Type B pancreatic cell (in vitro differentiated cells): ENCODE measurements at regions not wholly inside any gene's neighbourhood (a gene's known extent, or its start where the extent isn't known, plus 50 kb on each side); places are given as distances from the start of the nearest gene placed in this dataset.
A peak's percentile ranks its signal among the peaks of the same experiment; 100 is the strongest.

Source experiments
- DNase-seq: peaks from one replicate; pipeline ENCODE4 v3.0.0; 2021; ENCODE audit warnings: mixed read lengths; ENCODE audit not compliant: unreplicated experiment; ENCODE audit errors: extremely low spot score
- H3K27ac Mint-ChIP-seq: 2 replicates; pipeline ENCODE4 v1.8.0; 2021; ENCODE audit warnings: mild to moderate bottlenecking, mixed read lengths
- H3K27me3 Mint-ChIP-seq: 2 replicates; pipeline ENCODE4 v1.8.0; 2021; ENCODE audit warnings: mixed read lengths
- H3K36me3 Mint-ChIP-seq: 2 replicates; pipeline ENCODE4 v1.8.0; 2021; ENCODE audit warnings: mixed read lengths
- H3K4me1 Mint-ChIP-seq: one replicate; pipeline ENCODE4 v1.8.0; 2021; ENCODE audit warnings: mixed read lengths; ENCODE audit not compliant: unreplicated experiment
- H3K4me3 Mint-ChIP-seq: 2 replicates; pipeline ENCODE4 v1.8.0; 2021; ENCODE audit warnings: mild to moderate bottlenecking, mixed read lengths
- H3K9me3 Mint-ChIP-seq: 2 replicates; pipeline ENCODE4 v1.8.0; 2021; ENCODE audit warnings: mixed read lengths
- CTCF ChIP-seq: fragments of 200-600 bp; sonication (generic); conservative IDR thresholded peaks from 2 replicates; pipeline ENCODE4 v1.5.0; 2021; ENCODE audit warnings: antibody characterized with exemption, mild to moderate bottlenecking

- Mint-ChIP-seq H3K36me3 (no peaks in the 10 kb centered on the region), H3K4me3 (no peak overlapping the region)
- TF ChIP-seq CTCF: no peak
Observed at GRCh38 chr11:119785131-119785530, 56.1 kb upstream of the NECTIN1 start.

GRCh38 chr11:119784421-119784820 is 55.4 kb upstream of the NECTIN1 start:
- H3K4me1 Mint-ChIP-seq: peaks cover 8% of the 10 kb centered on the region
- no peak overlapping the region for H3K27ac Mint-ChIP-seq
- H3K4me3 Mint-ChIP-seq: no peak overlapping the region
- no peak for DNase-seq
- TF ChIP-seq CTCF: no peak
- no peaks in the 10 kb centered on the region for H3K36me3 Mint-ChIP-seq
- peaks cover 10% of the 10 kb centered on the region for H3K27me3 Mint-ChIP-seq
- no peaks in the 10 kb centered on the region for H3K9me3 Mint-ChIP-seq

More at GRCh38 chr11:119785131-119785530, 56.1 kb upstream of the NECTIN1 start:
- Mint-ChIP-seq H3K27ac (no peak overlapping the region), H3K27me3 (peaks cover 10% of the 10 kb centered on the region), H3K4me1 (peaks cover 8% of the 10 kb centered on the region), H3K9me3 (no peaks in the 10 kb centered on the region)
- DNase-seq: no peak

- Mint-ChIP-seq H3K4me1 (peaks cover 8% of the 10 kb centered on the region), H3K9me3 (no peaks in the 10 kb centered on the region), H3K27ac (no peak overlapping the region), H3K36me3 (no peaks in the 10 kb centered on the region), H3K4me3 (no peak overlapping the region), H3K27me3 (peaks cover 10% of the 10 kb centered on the region)
- DNase-seq: no peak
- TF ChIP-seq CTCF: no peak
Observed at GRCh38 chr11:119783466-119784400, 54.7 kb upstream of the NECTIN1 start.

- DNase-seq: no peak
- Mint-ChIP-seq H3K4me3 (no peak overlapping the region), H3K27me3 (peaks cover 10% of the 10 kb centered on the region), H3K9me3 (no peaks in the 10 kb centered on the region), H3K27ac (no peak overlapping the region), H3K36me3 (no peaks in the 10 kb centered on the region), H3K4me1 (peaks cover 8% of the 10 kb centered on the region)
- no peak for TF ChIP-seq CTCF
Observed at GRCh38 chr11:119782739-119783072, 53.7 kb upstream of the NECTIN1 start.

GRCh38 chr11:119782006-119782738 is 53.2 kb upstream of the NECTIN1 start:
- no peaks in the 10 kb centered on the region for H3K9me3 Mint-ChIP-seq
- H3K27me3 Mint-ChIP-seq: peaks cover 12% of the 10 kb centered on the region
- peaks cover 8% of the 10 kb centered on the region for H3K4me1 Mint-ChIP-seq
- H3K4me3 Mint-ChIP-seq: no peak overlapping the region
- TF ChIP-seq CTCF: peak; percentile 28
- H3K27ac Mint-ChIP-seq: no peak overlapping the region
- no peaks in the 10 kb centered on the region for H3K36me3 Mint-ChIP-seq
- no peak for DNase-seq
